ENCODE measurements at regions not wholly inside any gene's neighbourhood (a gene's known extent, or its start where the extent isn't known, plus 50 kb on each side); places are given as distances from the start of the nearest gene placed in this dataset.

DNA sequence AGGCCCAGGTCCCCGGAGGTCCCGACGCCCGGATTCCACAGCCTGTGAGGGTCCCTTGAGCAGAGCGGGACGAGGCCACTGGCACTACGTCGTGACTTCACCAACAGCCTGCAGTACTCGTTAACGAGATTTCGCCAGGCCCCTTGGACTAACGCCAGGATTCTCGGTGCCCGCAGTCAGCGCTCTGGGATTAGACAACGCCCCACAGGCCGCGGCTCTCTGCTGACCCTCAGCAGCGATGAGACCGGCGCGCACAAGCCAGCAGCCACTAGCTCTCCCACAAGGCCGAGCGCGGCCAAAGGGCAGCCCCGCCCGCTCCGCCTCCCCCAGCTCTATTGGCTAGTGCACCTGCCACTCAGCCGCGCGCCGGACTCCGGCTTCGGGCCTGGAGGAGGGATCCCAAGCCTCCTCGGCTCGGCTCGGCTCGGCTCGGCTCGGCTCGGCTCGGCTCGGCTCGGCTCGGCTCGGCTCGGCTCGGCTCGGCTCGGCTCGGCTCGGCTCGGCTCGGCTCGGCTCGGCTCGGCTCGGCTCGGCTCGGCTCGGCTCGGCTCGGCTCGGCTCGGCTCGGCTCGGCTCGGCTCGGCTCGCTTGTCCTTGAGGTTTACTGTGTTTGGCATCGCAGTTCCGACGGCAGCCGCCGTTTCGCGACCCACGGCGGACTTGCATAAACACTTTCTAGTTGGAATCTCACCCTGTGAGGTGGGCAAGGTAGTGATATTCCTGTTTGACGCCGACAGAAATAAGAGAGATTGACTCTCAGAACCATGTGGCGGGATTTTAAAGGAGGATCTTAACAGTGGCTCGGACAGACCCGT, 231.7 kb upstream of the SERP2 start:
- peaks cover 37% of the 10 kb centered on the region for H3K4me1 Mint-ChIP-seq
- H3K4me1 ChIP-seq (ENCODE audit: control insufficient read depth, insufficient read depth, low read length), result peaks cover 15% of the 10 kb centered on the region

GRCh38 chr13:44142540-44142867, 231.1 kb upstream of the SERP2 start:
- no peaks in the 10 kb centered on the region for H3K36me3 ChIP-seq (ENCODE audit: control insufficient read depth, insufficient read depth, low read length)
- H3K27me3 Mint-ChIP-seq (ENCODE audit: insufficient read depth), result peaks cover 2% of the 10 kb centered on the region
- no peak overlapping the region for H3K27ac ChIP-seq (ENCODE audit: low read depth, low read length)
- H3K4me1 ChIP-seq (ENCODE audit: control insufficient read depth, insufficient read depth, low read length), result peaks cover 15% of the 10 kb centered on the region
- peak overlapping the region; percentile 97 for H3K27ac Mint-ChIP-seq
- H3K9me3 Mint-ChIP-seq, result no peaks in the 10 kb centered on the region
- no peaks in the 10 kb centered on the region for H3K27me3 ChIP-seq (ENCODE audit: control insufficient read depth, insufficient read depth, low read length, poor library complexity, severe bottlenecking)
- H3K36me3 Mint-ChIP-seq (ENCODE audit: low read depth), result no peaks in the 10 kb centered on the region
- no peak for DNase-seq
- peak overlapping the region; percentile 79 for H3K4me3 ChIP-seq (ENCODE audit: low read length)
- TF ChIP-seq, protein P1, sequence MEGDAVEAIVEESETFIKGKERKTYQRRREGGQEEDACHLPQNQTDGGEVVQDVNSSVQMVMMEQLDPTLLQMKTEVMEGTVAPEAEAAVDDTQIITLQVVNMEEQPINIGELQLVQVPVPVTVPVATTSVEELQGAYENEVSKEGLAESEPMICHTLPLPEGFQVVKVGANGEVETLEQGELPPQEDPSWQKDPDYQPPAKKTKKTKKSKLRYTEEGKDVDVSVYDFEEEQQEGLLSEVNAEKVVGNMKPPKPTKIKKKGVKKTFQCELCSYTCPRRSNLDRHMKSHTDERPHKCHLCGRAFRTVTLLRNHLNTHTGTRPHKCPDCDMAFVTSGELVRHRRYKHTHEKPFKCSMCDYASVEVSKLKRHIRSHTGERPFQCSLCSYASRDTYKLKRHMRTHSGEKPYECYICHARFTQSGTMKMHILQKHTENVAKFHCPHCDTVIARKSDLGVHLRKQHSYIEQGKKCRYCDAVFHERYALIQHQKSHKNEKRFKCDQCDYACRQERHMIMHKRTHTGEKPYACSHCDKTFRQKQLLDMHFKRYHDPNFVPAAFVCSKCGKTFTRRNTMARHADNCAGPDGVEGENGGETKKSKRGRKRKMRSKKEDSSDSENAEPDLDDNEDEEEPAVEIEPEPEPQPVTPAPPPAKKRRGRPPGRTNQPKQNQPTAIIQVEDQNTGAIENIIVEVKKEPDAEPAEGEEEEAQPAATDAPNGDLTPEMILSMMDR (conservative IDR thresholded peaks at IDR 0.05), result no peak
- 16% methylated on average over 6 to 7 of the region's 7 CpGs for WGBS, 2 experiments (ENCODE audit: insufficient coverage in 1 of 2, insufficient read length in 1 of 2)
- H3K9me3 ChIP-seq (ENCODE audit: control insufficient read depth, low read length), result no peaks in the 10 kb centered on the region
- H3K4me1 Mint-ChIP-seq, result peaks cover 37% of the 10 kb centered on the region
- peak overlapping the region; percentile 80 for H3K4me3 Mint-ChIP-seq
- H3K9ac ChIP-seq (ENCODE audit: extremely low read depth, low read length, poor library complexity, severe bottlenecking), result peak overlapping the region; percentile 47

More for the DNA sequence above, 231.7 kb upstream of the SERP2 start:
- no peaks in the 10 kb centered on the region for H3K36me3 Mint-ChIP-seq (ENCODE audit: low read depth)
- peak overlapping the region; percentile 80 for H3K4me3 Mint-ChIP-seq
- H3K9me3 ChIP-seq (ENCODE audit: control insufficient read depth, low read length), result no peaks in the 10 kb centered on the region
- DNase-seq, result peak; percentile 100
- TF ChIP-seq, protein P1 (conservative IDR thresholded peaks at IDR 0.05), result no peak
- H3K9me3 Mint-ChIP-seq, result no peaks in the 10 kb centered on the region
- peaks cover 2% of the 10 kb centered on the region for H3K27me3 Mint-ChIP-seq (ENCODE audit: insufficient read depth)
- peak overlapping the region; percentile 85 for H3K4me3 ChIP-seq (ENCODE audit: low read length)
- peak overlapping the region; percentile 94 for H3K27ac ChIP-seq (ENCODE audit: low read depth, low read length)
- H3K27me3 ChIP-seq (ENCODE audit: control insufficient read depth, insufficient read depth, low read length, poor library complexity, severe bottlenecking), result no peaks in the 10 kb centered on the region
- H3K27ac Mint-ChIP-seq, result peak overlapping the region; percentile 97
- peak overlapping the region; percentile 83 for H3K9ac ChIP-seq (ENCODE audit: extremely low read depth, low read length, poor library complexity, severe bottlenecking)
- H3K36me3 ChIP-seq (ENCODE audit: control insufficient read depth, insufficient read depth, low read length), result no peaks in the 10 kb centered on the region
- 2% methylated on average over 34 to 65 of the region's 84 CpGs for WGBS, 2 experiments (ENCODE audit: insufficient coverage in 1 of 2, insufficient read length in 1 of 2)

GRCh38 chr13:44142941-44143665, 230.5 kb upstream of the SERP2 start:
- Histone ChIP-seq H3K4me1 (ENCODE audit: control insufficient read depth, insufficient read depth, low read length) (peaks cover 15% of the 10 kb centered on the region), H3K9me3 (ENCODE audit: control insufficient read depth, low read length) (no peaks in the 10 kb centered on the region), H3K27ac (ENCODE audit: low read depth, low read length) (no peak overlapping the region), H3K9ac (ENCODE audit: extremely low read depth, low read length, poor library complexity, severe bottlenecking) (no peak overlapping the region), H3K4me3 (ENCODE audit: low read length) (peak overlapping the region; percentile 79), H3K27me3 (ENCODE audit: control insufficient read depth, insufficient read depth, low read length, poor library complexity, severe bottlenecking) (no peaks in the 10 kb centered on the region), H3K36me3 (ENCODE audit: control insufficient read depth, insufficient read depth, low read length) (no peaks in the 10 kb centered on the region)
- H3K36me3 Mint-ChIP-seq (ENCODE audit: low read depth), result no peaks in the 10 kb centered on the region
- no peaks in the 10 kb centered on the region for H3K9me3 Mint-ChIP-seq
- no peak for DNase-seq
- TF ChIP-seq, protein P1 (conservative IDR thresholded peaks at IDR 0.05), result no peak
- peak overlapping the region; percentile 80 for H3K4me3 Mint-ChIP-seq
- no peak overlapping the region for H3K27ac Mint-ChIP-seq
- H3K4me1 Mint-ChIP-seq, result peaks cover 39% of the 10 kb centered on the region
- peaks cover 2% of the 10 kb centered on the region for H3K27me3 Mint-ChIP-seq (ENCODE audit: insufficient read depth)
- 66% methylated on average over 4 of the region's 4 CpGs; no CpG with 5 or more reads in 1 of the 2 experiments for WGBS, 2 experiments (ENCODE audit: insufficient coverage in 1 of 2, insufficient read length in 1 of 2)

Measured in endodermal cell (in vitro differentiated cells).